Smooth muscle cell (in vitro differentiated cells): ENCODE measurements at regions not wholly inside any gene's neighbourhood (a gene's known extent, or its start where the extent isn't known, plus 50 kb on each side); places are given as distances from the start of the nearest gene placed in this dataset.

Experiments
- DNase-seq: peaks from one replicate; lab custom pipeline; 2025; ENCODE audit not compliant: unreplicated experiment; lab: John Stamatoyannopoulos, UW
- H2AFZ ChIP-seq: fragments of 200-600 bp; sonication (generic); 2 replicates; pipeline ENCODE4 v1.6.0; 2016; ENCODE audit warnings: antibody characterized with exemption, low read depth, mild to moderate bottlenecking
- H3F3A ChIP-seq: fragments of 200-600 bp; sonication (generic); 2 replicates; pipeline ENCODE4 v1.6.0; 2017; ENCODE audit warnings: antibody characterized with exemption, low read depth
- H3K27ac ChIP-seq: fragments of 200-600 bp; sonication (generic); 2 replicates; pipeline ENCODE4 v1.5.1; 2016; ENCODE audit warnings: low read depth, mild to moderate bottlenecking
- H3K27me3 ChIP-seq: fragments of 200-600 bp; sonication (generic); 2 replicates; pipeline ENCODE4 v1.6.1; 2016; ENCODE audit warnings: low read depth, mild to moderate bottlenecking
- H3K36me3 ChIP-seq: fragments of 200-600 bp; sonication (generic); 2 replicates; pipeline ENCODE4 v1.5.1; 2016; ENCODE audit warnings: low read depth
- H3K4me1 ChIP-seq: fragments of 200-600 bp; sonication (generic); 2 replicates; pipeline ENCODE4 v1.5.1; 2016; ENCODE audit warnings: low read depth
- H3K4me2 ChIP-seq: fragments of 200-600 bp; sonication (generic); 2 replicates; pipeline ENCODE4 v1.6.0; 2016; ENCODE audit warnings: mild to moderate bottlenecking
- H3K4me3 ChIP-seq: fragments of 200-600 bp; sonication (generic); 2 replicates; pipeline ENCODE4 v1.5.1; 2016; ENCODE audit warnings: mild to moderate bottlenecking
- H3K79me2 ChIP-seq: fragments of 200-600 bp; sonication (generic); 2 replicates; pipeline ENCODE4 v1.6.0; 2016; ENCODE audit warnings: low read depth, mild to moderate bottlenecking
- H3K9ac ChIP-seq: fragments of 200-600 bp; sonication (generic); 2 replicates; pipeline ENCODE4 v1.6.0; 2016; ENCODE audit warnings: low read depth
- H3K9me3 ChIP-seq: fragments of 200-600 bp; sonication (generic); replicated peaks from 2 replicates; pipeline ENCODE4 v1.5.1; 2016; ENCODE audit warnings: low read depth
- H4K20me1 ChIP-seq: fragments of 200-600 bp; sonication (generic); 2 replicates; pipeline ENCODE4 v1.6.0; 2016; ENCODE audit warnings: low read depth
- CTCF ChIP-seq: fragments of 200-600 bp; sonication (generic); IDR thresholded peaks from 2 replicates; pipeline ENCODE4 v1.5.1; 2017; ENCODE audit warnings: borderline replicate concordance, mild to moderate bottlenecking, antibody characterized with exemption; ENCODE audit not compliant: insufficient read depth, poor library complexity, severe bottlenecking
- WGBS: methylation state at CpG from one replicate; pipeline ENCODE4 v1.1.7; 2016; ENCODE audit warnings: low lambda C conversion rate; 5-methylcytosine and 5-hydroxymethylcytosine counted together

GRCh38 chrX:104430742-104431119, 135.3 kb upstream of the IL1RAPL2 start:
- Histone ChIP-seq H3K4me2 (no peak overlapping the region), H3K4me3 (no peak overlapping the region), H2AFZ (no peak overlapping the region), H4K20me1 (no peaks in the 10 kb centered on the region), H3K27ac (no peak overlapping the region), H3K9me3 (no peaks in the 10 kb centered on the region), H3K36me3 (no peaks in the 10 kb centered on the region), H3K79me2 (no peaks in the 10 kb centered on the region), H3K27me3 (no peaks in the 10 kb centered on the region), H3F3A (no peaks in the 10 kb centered on the region), H3K9ac (no peak overlapping the region), H3K4me1 (no peaks in the 10 kb centered on the region)
- no peak for DNase-seq
- no peak for TF ChIP-seq CTCF
- 65% methylated on average over 1 of the region's 1 CpG for WGBS

GRCh38 chrX:104430072-104430741, 135.8 kb upstream of the IL1RAPL2 start:
- H3F3A ChIP-seq = no peaks in the 10 kb centered on the region
- no peaks in the 10 kb centered on the region for H3K4me1 ChIP-seq
- no peaks in the 10 kb centered on the region for H3K27me3 ChIP-seq
- no peak overlapping the region for H3K4me3 ChIP-seq
- no peak overlapping the region for H3K27ac ChIP-seq
- no peak overlapping the region for H3K9ac ChIP-seq
- H4K20me1 ChIP-seq = no peaks in the 10 kb centered on the region
- 53% methylated on average over 4 of the region's 4 CpGs for WGBS
- H3K36me3 ChIP-seq = no peaks in the 10 kb centered on the region
- TF ChIP-seq CTCF = no peak
- DNase-seq = no peak
- no peaks in the 10 kb centered on the region for H3K79me2 ChIP-seq
- H3K9me3 ChIP-seq = no peaks in the 10 kb centered on the region
- no peak overlapping the region for H3K4me2 ChIP-seq
- no peak overlapping the region for H2AFZ ChIP-seq

- Histone ChIP-seq H3K4me3 (no peak overlapping the region), H3K9me3 (no peaks in the 10 kb centered on the region), H3K4me1 (no peaks in the 10 kb centered on the region), H3K79me2 (no peaks in the 10 kb centered on the region), H3K36me3 (no peaks in the 10 kb centered on the region), H3K27ac (no peak overlapping the region), H3K27me3 (no peaks in the 10 kb centered on the region), H3F3A (no peaks in the 10 kb centered on the region), H3K4me2 (no peak overlapping the region), H3K9ac (no peak overlapping the region), H2AFZ (no peak overlapping the region), H4K20me1 (no peaks in the 10 kb centered on the region)
- no peak for TF ChIP-seq CTCF
- WGBS = 66% methylated on average over 2 of the region's 2 CpGs
- no peak for DNase-seq
Observed at GRCh38 chrX:104428231-104428630, 137.8 kb upstream of the IL1RAPL2 start.

- H3F3A ChIP-seq = no peaks in the 10 kb centered on the region
- H3K79me2 ChIP-seq = no peaks in the 10 kb centered on the region
- no peak overlapping the region for H3K4me2 ChIP-seq
- no peak for TF ChIP-seq CTCF
- H3K4me3 ChIP-seq = no peak overlapping the region
- H3K9me3 ChIP-seq = no peaks in the 10 kb centered on the region
- DNase-seq = no peak
- H3K9ac ChIP-seq = no peak overlapping the region
- 58% methylated on average over 3 of the region's 3 CpGs for WGBS
- no peak overlapping the region for H3K27ac ChIP-seq
- no peaks in the 10 kb centered on the region for H4K20me1 ChIP-seq
- H2AFZ ChIP-seq = no peak overlapping the region
- H3K4me1 ChIP-seq = no peaks in the 10 kb centered on the region
- H3K36me3 ChIP-seq = no peaks in the 10 kb centered on the region
- H3K27me3 ChIP-seq = no peaks in the 10 kb centered on the region
Observed at GRCh38 chrX:104427693-104428092, 138.3 kb upstream of the IL1RAPL2 start.
